HepG2 (cell line): ENCODE measurements at regions not wholly inside any gene's neighbourhood (a gene's known extent, or its start where the extent isn't known, plus 50 kb on each side); places are given as distances from the start of the nearest gene placed in this dataset.

Source experiments
- IRX3 ChIP-seq: sonication (generic); formaldehyde crosslinking; IDR thresholded peaks from 2 replicates; pipeline ENCODE4 v1.8.1; 2023; ENCODE audit warnings: mild to moderate bottlenecking, low read depth, missing genetic modification reagents, borderline replicate concordance
- NFAT5 ChIP-seq: sonication (generic); formaldehyde crosslinking; IDR thresholded peaks from 2 replicates; pipeline ENCODE4 v1.4.0; 2020; ENCODE audit warnings: missing genetic modification reagents
- SNAI1 ChIP-seq: sonication (generic); formaldehyde crosslinking; IDR thresholded peaks from 2 replicates; pipeline ENCODE4 v1.5.0; 2020; ENCODE audit warnings: mild to moderate bottlenecking, missing genetic modification reagents, borderline replicate concordance
- TARDBP ChIP-seq: sonication (generic); formaldehyde crosslinking; IDR thresholded peaks from 2 replicates; pipeline ENCODE4 v1.8.0; 2022; ENCODE audit warnings: mild to moderate bottlenecking, missing genetic modification reagents
- WIZ ChIP-seq: sonication (generic); formaldehyde crosslinking; IDR thresholded peaks from 2 replicates; pipeline ENCODE4 v1.5.1; 2020; ENCODE audit warnings: mild to moderate bottlenecking, missing genetic modification reagents
- ZBTB3 ChIP-seq: sonication (generic); formaldehyde crosslinking; IDR thresholded peaks from 2 replicates; pipeline ENCODE4 v1.4.0; 2020; ENCODE audit warnings: low read depth, mild to moderate bottlenecking, moderate library complexity, missing genetic modification reagents, borderline replicate concordance
- ZBTB37 ChIP-seq: sonication (generic); formaldehyde crosslinking; IDR thresholded peaks from 2 replicates; pipeline ENCODE4 v1.4.0; 2020; ENCODE audit warnings: mild to moderate bottlenecking, missing genetic modification reagents
- ZBTB44 ChIP-seq: sonication (generic); formaldehyde crosslinking; IDR thresholded peaks from 2 replicates; pipeline ENCODE4 v1.4.0; 2020; ENCODE audit warnings: missing genetic modification reagents
- ZNF318 ChIP-seq: sonication (generic); formaldehyde crosslinking; IDR thresholded peaks from 2 replicates; pipeline ENCODE4 v1.4.0; 2020; ENCODE audit warnings: mild to moderate bottlenecking, missing genetic modification reagents
- ZNF335 ChIP-seq: sonication (generic); formaldehyde crosslinking; IDR thresholded peaks from 2 replicates; pipeline ENCODE4 v1.4.0; 2020; ENCODE audit warnings: missing genetic modification reagents
- ZSCAN12 ChIP-seq: sonication (generic); formaldehyde crosslinking; IDR thresholded peaks from 2 replicates; pipeline ENCODE4 v1.9.0; 2021; ENCODE audit warnings: mild to moderate bottlenecking, missing genetic modification reagents

- 0 out of 2 replicates have a peak, but pooled peaks have one; percentile 19 for TF ChIP-seq IRX3 (CRISPR knock-in tag)
- peak; percentile 32; the same call in 1 of the 2 replicates for TF ChIP-seq ZBTB44 (CRISPR knock-in tag)
- peak; percentile 25; the same call in 1 of the 2 replicates for TF ChIP-seq ZNF335
- no peak for TF ChIP-seq SNAI1
- TF ChIP-seq ZBTB37 (CRISPR knock-in tag), result peak; percentile 93
- TF ChIP-seq WIZ (CRISPR knock-in tag), result no peak; the same call in 1 of the 2 replicates
- peak; percentile 72; the same call in 1 of the 2 replicates for TF ChIP-seq ZBTB3 (CRISPR knock-in tag)
- TF ChIP-seq NFAT5 (CRISPR knock-in tag), result no peak
- TF ChIP-seq TARDBP (CRISPR knock-in tag), result peak; percentile 95
- no peak for TF ChIP-seq ZSCAN12
- no peak for TF ChIP-seq ZNF318
Observed at GRCh38 chr5:139733698-139734538, 61.7 kb upstream of the PSD2 start (continued).
